Ovary (tissue), 7 donors: ENCODE measurements at regions not wholly inside any gene's neighbourhood (a gene's known extent, or its start where the extent isn't known, plus 50 kb on each side); places are given as distances from the start of the nearest gene placed in this dataset.
"Not testable (repeated sequence)": the region's sequence is repeated elsewhere in the genome, so short reads cannot be mapped to it uniquely, and the experiment has no call there.

ENCODE experiments used
- DNase-seq, 5 donors: peaks; one replicate each; pipeline ENCODE4 v3.0.0-alpha.2; 2019 to 2020
- H3K27ac ChIP-seq, 2 donors: fragments of 200-600 bp; one replicate each; pipeline versions ENCODE4 v1.5.1 to v1.8.0; 2019 to 2022
- H3K27me3 ChIP-seq: fragments of 200-600 bp; one replicate; pipeline ENCODE4 v1.8.0; 2022
- H3K36me3 ChIP-seq: fragments of 200-600 bp; sonication (generic); one replicate; pipeline ENCODE4 v1.5.1; 2019
- H3K4me1 ChIP-seq: one replicate; pipeline ENCODE4 v1.8.1; 2013; ENCODE audit warnings: mild to moderate bottlenecking, moderate library complexity; ENCODE audit not compliant: insufficient read depth
- H3K4me3 ChIP-seq: fragments of 200-600 bp; sonication (generic); one replicate; pipeline ENCODE4 v1.5.1; 2017
- H3K9me3 ChIP-seq, 2 donors: fragments of 200-600 bp in 1 of 2; sonication (generic) in 1 of 2; one replicate each; pipeline versions ENCODE4 v1.5.1 to v1.8.1; 2013 to 2019; ENCODE audit warnings: mild to moderate bottlenecking in 1 of 2, moderate library complexity in 1 of 2
- EP300 ChIP-seq: sonication (generic); formaldehyde crosslinking; IDR thresholded peaks from one replicate; pipeline ENCODE4 v1.6.1; 2017; ENCODE audit warnings: antibody characterized with exemption
- POLR2A ChIP-seq: fragments of 450-650 bp; IDR thresholded peaks from one replicate; pipeline ENCODE4 v1.6.1; 2017; ENCODE audit warnings: antibody characterized with exemption, mild to moderate bottlenecking, moderate library complexity
- WGBS, 3 donors: extraction: QIAGEN DNeasy Blood & Tissue Kit in 1 of 3; methylation state at CpG; one replicate each; pipeline versions ENCODE4 v1.1.5 to v1.1.7; 2013 to 2017; 5-methylcytosine and 5-hydroxymethylcytosine counted together
- intact Hi-C, 4 donors: fragments of 100-400 bp; cut with DNase I; formaldehyde crosslinking; loops; one replicate each; pipeline versions ENCODE4 v1.11.0 to v1.15.1; 2022 to 2023
- TF ChIP-seq, protein P1 (sequence below), 3 donors: fragments of 450-650 bp in 2 of 3; fragments of 200-600 bp in 1 of 3; IDR thresholded peaks; one replicate each; pipeline versions ENCODE4 v1.5.1 to v1.8.0; 2016 to 2022; ENCODE audit warnings: antibody characterized with exemption in 3 of 3, mild to moderate bottlenecking in 1 of 3
- donor health status: DM: no; HTN: no; CAD: no; lungs with moderate emphysema.
- donor health status: DM: no; HTN: no; CAD: no.
- donor health status: Bipolar disorder and iron deficiency.
- donor health status: DM: no; HTN: no; CAD: no.
- donor health status: DM: yes; HTN: yes; CAD: no.

DNA sequence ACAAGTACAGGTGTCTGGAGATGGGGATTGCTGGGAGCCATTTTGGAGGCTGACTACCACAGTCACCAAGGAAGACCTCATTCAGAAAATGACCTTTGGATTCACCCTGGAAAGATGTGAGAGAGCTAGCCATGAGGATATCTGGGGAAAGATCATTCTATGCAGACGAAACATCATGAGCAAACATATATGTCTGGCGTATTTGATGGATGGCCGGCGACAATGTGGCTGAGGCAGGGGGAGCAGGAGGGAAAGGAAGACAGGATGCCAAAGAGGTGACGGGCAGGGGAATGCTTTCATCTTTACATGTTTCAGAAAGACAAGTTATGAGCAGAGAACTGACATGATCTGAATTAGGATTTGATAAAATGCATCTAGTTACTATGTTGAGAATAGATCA lies 61.5 kb upstream of the SOX13 start:
- no peak overlapping the region for H3K4me3 ChIP-seq
- H3K36me3 ChIP-seq: no peaks in the 10 kb centered on the region
- intact Hi-C loops: no loop called here
- no peak for DNase-seq
- no peak overlapping the region for H3K27ac ChIP-seq
- H3K27me3 ChIP-seq: no peaks in the 10 kb centered on the region
- TF ChIP-seq EP300 (no peak), POLR2A (no peak)
- TF ChIP-seq, protein P1, sequence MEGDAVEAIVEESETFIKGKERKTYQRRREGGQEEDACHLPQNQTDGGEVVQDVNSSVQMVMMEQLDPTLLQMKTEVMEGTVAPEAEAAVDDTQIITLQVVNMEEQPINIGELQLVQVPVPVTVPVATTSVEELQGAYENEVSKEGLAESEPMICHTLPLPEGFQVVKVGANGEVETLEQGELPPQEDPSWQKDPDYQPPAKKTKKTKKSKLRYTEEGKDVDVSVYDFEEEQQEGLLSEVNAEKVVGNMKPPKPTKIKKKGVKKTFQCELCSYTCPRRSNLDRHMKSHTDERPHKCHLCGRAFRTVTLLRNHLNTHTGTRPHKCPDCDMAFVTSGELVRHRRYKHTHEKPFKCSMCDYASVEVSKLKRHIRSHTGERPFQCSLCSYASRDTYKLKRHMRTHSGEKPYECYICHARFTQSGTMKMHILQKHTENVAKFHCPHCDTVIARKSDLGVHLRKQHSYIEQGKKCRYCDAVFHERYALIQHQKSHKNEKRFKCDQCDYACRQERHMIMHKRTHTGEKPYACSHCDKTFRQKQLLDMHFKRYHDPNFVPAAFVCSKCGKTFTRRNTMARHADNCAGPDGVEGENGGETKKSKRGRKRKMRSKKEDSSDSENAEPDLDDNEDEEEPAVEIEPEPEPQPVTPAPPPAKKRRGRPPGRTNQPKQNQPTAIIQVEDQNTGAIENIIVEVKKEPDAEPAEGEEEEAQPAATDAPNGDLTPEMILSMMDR (IDR thresholded peaks at IDR 0.05): no peak
- WGBS, 3 donors: 80 to 89% (median 81%) methylated on average over 5 of the region's 5 CpGs
- no peaks in the 10 kb centered on the region for H3K9me3 ChIP-seq
- no peaks in the 10 kb centered on the region for H3K4me1 ChIP-seq

DNA sequence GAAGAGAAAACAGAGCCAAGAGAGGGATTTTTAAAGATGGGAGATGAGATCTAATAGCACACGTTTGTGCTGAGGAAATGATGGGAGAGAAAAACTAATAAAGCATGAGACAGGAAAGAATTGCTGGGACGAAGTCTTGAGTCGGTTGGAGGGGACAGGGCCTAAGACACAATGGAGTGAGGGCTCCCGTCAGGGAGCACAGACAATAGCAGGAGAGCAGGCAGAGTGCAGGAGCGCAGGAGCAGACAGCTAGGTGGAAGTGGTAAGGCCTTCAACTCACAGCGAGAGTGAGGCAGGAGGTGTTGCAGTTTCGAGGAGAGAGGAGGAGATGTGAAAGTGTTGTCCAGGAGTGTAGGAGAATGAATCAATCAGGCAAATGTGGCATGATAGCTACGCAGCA lies 59.9 kb upstream of the SOX13 start:
- no peak for TF ChIP-seq EP300
- TF ChIP-seq POLR2A: no peak
- TF ChIP-seq, protein P1 (IDR thresholded peaks at IDR 0.05): no peak
- Histone ChIP-seq H3K36me3 (no peaks in the 10 kb centered on the region), H3K27ac (no peak overlapping the region), H3K27me3 (no peaks in the 10 kb centered on the region), H3K4me1 (no peaks in the 10 kb centered on the region), H3K4me3 (no peak overlapping the region), H3K9me3 (no peaks in the 10 kb centered on the region)
- 56 to 67% (median 63%) methylated on average over 8 of the region's 8 CpGs for WGBS, 3 donors
- intact Hi-C loops: no loop called here
- no peak for DNase-seq

DNA sequence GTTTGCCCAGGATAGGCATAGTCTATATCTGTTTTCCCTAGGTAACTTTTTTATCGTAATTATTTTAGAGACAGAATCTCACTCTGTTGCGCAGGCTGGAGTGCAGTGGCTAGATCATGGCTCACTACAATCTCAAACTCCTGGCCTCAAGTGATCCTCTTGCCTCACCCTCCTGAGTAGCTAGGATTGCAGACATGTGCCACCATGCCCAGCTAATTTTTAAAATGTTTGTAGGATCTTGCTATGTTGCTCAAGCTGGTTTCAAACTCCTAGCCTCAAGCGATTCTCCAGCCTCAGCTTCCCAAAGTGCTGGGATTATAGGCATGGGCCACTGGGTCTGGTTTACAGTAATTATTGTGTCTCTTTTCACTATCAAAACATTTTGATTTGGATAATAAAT lies 58.6 kb upstream of the SOX13 start:
- 92 to 98% (median 97%) methylated on average over 3 of the region's 3 CpGs for WGBS, 3 donors
- H3K27ac ChIP-seq: no peak overlapping the region
- no peak for DNase-seq
- H3K4me3 ChIP-seq: no peak overlapping the region
- intact Hi-C loops: no loop called here
- no peaks in the 10 kb centered on the region for H3K4me1 ChIP-seq
- H3K27me3 ChIP-seq: no peaks in the 10 kb centered on the region
- TF ChIP-seq EP300 (no peak), POLR2A (no peak)
- TF ChIP-seq, protein P1 (IDR thresholded peaks at IDR 0.05): no peak
- no peaks in the 10 kb centered on the region for H3K36me3 ChIP-seq
- no peaks in the 10 kb centered on the region for H3K9me3 ChIP-seq

DNA sequence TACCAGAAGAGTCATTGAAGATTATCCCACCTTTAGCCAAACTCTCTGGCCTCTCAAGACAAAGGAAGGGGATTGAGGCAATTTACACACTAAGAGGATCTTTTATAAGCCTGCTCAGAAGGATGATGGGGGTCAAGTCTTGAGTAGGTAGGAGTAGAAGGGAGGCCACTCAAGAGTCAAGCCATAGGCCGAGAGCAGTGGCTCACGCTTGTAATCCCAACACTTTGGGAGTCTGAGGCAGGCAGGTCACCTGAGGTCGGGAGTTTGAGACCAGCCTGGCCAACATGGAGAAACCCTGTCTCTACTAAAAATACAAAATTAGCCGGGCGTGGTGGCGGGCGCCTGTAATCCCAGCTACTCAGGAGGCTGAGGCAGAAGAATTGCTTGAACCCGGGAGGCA lies 58.0 kb upstream of the SOX13 start:
- intact Hi-C loops, DNase-seq, H3K9me3 ChIP-seq, H3K27me3 ChIP-seq, H3K4me1 ChIP-seq, H3K36me3 ChIP-seq, H3K27ac ChIP-seq, H3K4me3 ChIP-seq: not testable (repeated sequence)
- 91 to 95% (median 94%) methylated on average over 8 of the region's 8 CpGs for WGBS, 3 donors

DNA sequence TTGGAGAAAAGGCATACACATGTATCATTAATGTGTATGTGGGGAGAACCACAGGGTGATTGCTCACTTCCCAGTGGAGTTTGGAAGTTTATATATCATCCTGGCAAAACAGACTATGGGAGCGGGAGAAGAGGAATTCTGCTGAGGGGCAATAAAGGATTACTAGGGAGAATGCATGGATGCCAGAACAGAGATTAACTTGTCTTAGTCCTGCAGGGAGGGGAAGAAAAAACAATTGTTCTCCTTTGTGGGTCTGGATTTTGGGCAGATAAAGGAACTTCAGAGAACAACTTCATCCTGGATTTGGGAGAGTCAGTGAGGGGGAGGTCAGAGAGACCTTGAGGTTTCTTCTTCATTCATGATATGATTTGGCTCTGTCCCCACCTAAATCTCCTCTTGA lies 55.9 kb upstream of the SOX13 start:
- TF ChIP-seq, protein P1 (IDR thresholded peaks at IDR 0.05): no peak
- TF ChIP-seq EP300 (no peak), POLR2A (no peak)
- H3K36me3 ChIP-seq: no peaks in the 10 kb centered on the region
- DNase-seq: no peak
- no peaks in the 10 kb centered on the region for H3K9me3 ChIP-seq
- intact Hi-C loops: no loop called here
- no peaks in the 10 kb centered on the region for H3K27me3 ChIP-seq
- no peak overlapping the region for H3K27ac ChIP-seq
- H3K4me1 ChIP-seq: no peaks in the 10 kb centered on the region
- H3K4me3 ChIP-seq: no peak overlapping the region
- WGBS, 3 donors: 25 to 34% (median 33%) methylated on average over 1 of the region's 1 CpG
